Endothelial cell of umbilical vein (primary cell): ENCODE measurements at regions not wholly inside any gene's neighbourhood (a gene's known extent, or its start where the extent isn't known, plus 50 kb on each side); places are given as distances from the start of the nearest gene placed in this dataset.

Experiments
- BruUV-seq: library from RNA; stranded (reverse); fragments of 400-500 nt; replicated peaks from 2 replicates; lab custom pipeline; 2021; lab: Mats Ljungman, UMichigan
- CTCF ChIA-PET: fragments of 300-600, 350-600 bp; sonication (Branson Sonifier 250); formaldehyde crosslinking; loops from one replicate; lab custom pipeline; 2021; ENCODE audit warnings: antibody characterized with exemption, inconsistent platforms; lab: Charles Lee
- POLR2A ChIA-PET: fragments of 300-600, 350-600 bp; sonication (Branson Sonifier 250); formaldehyde crosslinking; loops from one replicate; lab custom pipeline; 2021; ENCODE audit warnings: antibody characterized with exemption, inconsistent platforms; lab: Charles Lee
- DNase-seq: peaks from one replicate; pipeline ENCODE4 v3.0.0-alpha.2; 2011; ENCODE audit warnings: low read depth, low spot score
- FAIRE-seq: peaks from 2 replicates; lab custom pipeline; 2011; peaks lifted over from hg19 to GRCh38; lab: Jason Lieb, UNC
- H2AFZ ChIP-seq: 2 replicates; pipeline ENCODE4 v1.6.0; 2012; ENCODE audit warnings: low read depth, low read length, control low read depth, inconsistent platforms
- H3K27ac ChIP-seq: 2 replicates; pipeline ENCODE4 v1.5.1; 2011; ENCODE audit warnings: low read depth, mild to moderate bottlenecking, control low read depth, low read length, moderate library complexity; ENCODE audit not compliant: insufficient read depth
- H3K27me3 ChIP-seq, 2 experiments: 2 replicates each; pipeline versions ENCODE4 v1.6.0 to v1.6.1; 2011; ENCODE audit warnings: low read length in 2 of 2, mixed read lengths in 1 of 2; ENCODE audit not compliant: control insufficient read depth in 2 of 2, insufficient read depth in 2 of 2
- H3K36me3 ChIP-seq, 2 experiments: 2 replicates in 1 of 2; 3 replicates in 1 of 2; pipeline ENCODE4 v1.5.1; 2011; ENCODE audit warnings: low read length in 2 of 2, mild to moderate bottlenecking in 1 of 2, moderate library complexity in 1 of 2; ENCODE audit not compliant: control insufficient read depth in 2 of 2, insufficient read depth in 2 of 2; ENCODE audit errors: extremely low read depth in 1 of 2
- H3K4me1 ChIP-seq: 3 replicates; pipeline ENCODE4 v1.5.1; 2011; ENCODE audit warnings: mild to moderate bottlenecking, low read length; ENCODE audit not compliant: control insufficient read depth, insufficient read depth; ENCODE audit errors: extremely low read depth
- H3K4me2 ChIP-seq: 2 replicates; pipeline ENCODE4 v1.6.1; 2011; ENCODE audit warnings: low read length, control low read depth, mixed read lengths; ENCODE audit not compliant: insufficient read depth
- H3K4me3 ChIP-seq, 3 experiments: fragments of 200-600 bp in 1 of 3; sonication (generic), shearing (Covaris generic) in 1 of 3; replicated peaks in 1 of 3; 2 replicates each; pipeline ENCODE4 v1.5.1; 2011 to 2016; ENCODE audit warnings: control low read depth in 3 of 3, low read length in 3 of 3, mild to moderate bottlenecking in 2 of 3, inconsistent platforms in 1 of 3, low read depth in 1 of 3, moderate library complexity in 1 of 3; ENCODE audit not compliant: insufficient read depth in 1 of 3
- H3K79me2 ChIP-seq: 2 replicates; pipeline ENCODE4 v1.6.0; 2012; ENCODE audit warnings: low read length, inconsistent platforms; ENCODE audit not compliant: control insufficient read depth, insufficient read depth
- H3K9ac ChIP-seq: replicated peaks from 2 replicates; pipeline ENCODE3; 2011; ENCODE audit warnings: low read length, control low read depth; ENCODE audit not compliant: insufficient read depth; ENCODE audit errors: extremely low read depth
- H3K9me1 ChIP-seq: replicated peaks from 3 replicates; pipeline ENCODE4 v1.6.0; 2011; ENCODE audit warnings: mild to moderate bottlenecking, low read length; ENCODE audit not compliant: control insufficient read depth, insufficient read depth; ENCODE audit errors: extremely low read depth
- H3K9me3 ChIP-seq: replicated peaks from 2 replicates; pipeline ENCODE4 v1.5.1; 2012; ENCODE audit warnings: low read length, inconsistent platforms; ENCODE audit not compliant: control insufficient read depth, insufficient read depth
- H4K20me1 ChIP-seq: replicated peaks from 2 replicates; pipeline ENCODE3; 2011; ENCODE audit warnings: mild to moderate bottlenecking, low read length; ENCODE audit not compliant: control insufficient read depth, insufficient read depth; ENCODE audit errors: extremely low read depth
- EZH2 ChIP-seq: IDR thresholded peaks from 2 replicates; pipeline ENCODE4 v1.6.1; 2012; ENCODE audit warnings: borderline replicate concordance, low read depth, mild to moderate bottlenecking, moderate library complexity, low read length, inconsistent platforms; ENCODE audit not compliant: severe bottlenecking
- FOS ChIP-seq: IDR thresholded peaks from 2 replicates; pipeline ENCODE4 v1.6.1; 2011; ENCODE audit warnings: mild to moderate bottlenecking, low read length, moderate library complexity, borderline replicate concordance; ENCODE audit not compliant: insufficient read depth
- GATA2 ChIP-seq: IDR thresholded peaks from 2 replicates; pipeline ENCODE4 v1.7.0; 2011; ENCODE audit warnings: low read depth, mild to moderate bottlenecking, moderate library complexity, mixed read lengths, low read length; ENCODE audit not compliant: insufficient read length, insufficient read depth
- JUN ChIP-seq: IDR thresholded peaks from 2 replicates; pipeline ENCODE4 v1.6.1; 2011; ENCODE audit warnings: borderline replicate concordance, low read depth; ENCODE audit not compliant: insufficient read length, insufficient read depth
- MYC ChIP-seq: IDR thresholded peaks from one replicate; pipeline ENCODE4 v1.6.1; 2011; ENCODE audit warnings: mild to moderate bottlenecking, low read depth, low read length
- POLR2A ChIP-seq: IDR thresholded peaks from 2 replicates; pipeline ENCODE4 v1.6.1; 2012; ENCODE audit warnings: low read depth, mild to moderate bottlenecking, control low read depth, low read length
- POLR2AphosphoS5 ChIP-seq: IDR thresholded peaks from 2 replicates; pipeline ENCODE4 v1.6.1; 2012; ENCODE audit warnings: low read depth, mild to moderate bottlenecking, control low read depth, low read length, moderate library complexity; ENCODE audit not compliant: insufficient read depth
- dilution Hi-C: fragments of 300-500 bp; cut with MboI; formaldehyde crosslinking; loops from one replicate; pipeline ENCODE4 v1.15.0; 2019; ENCODE audit warnings: low sequenced_read_pairs; ENCODE audit not compliant: extremely low pct_ligation_motif_present
- intact Hi-C: fragments of 100-400 bp; cut with micrococcal nuclease; formaldehyde crosslinking; loops from one replicate; pipeline ENCODE4 v1.10.0; 2022
- TF ChIP-seq, protein P1 (sequence below): IDR thresholded peaks from 2 replicates; pipeline ENCODE4 v1.6.1; 2011; ENCODE audit not compliant: insufficient read depth, insufficient read length
- TF ChIP-seq, protein P2 (sequence below), 2 donors: IDR thresholded peaks; 1 replicate in 1 of 2; 2 replicates in 1 of 2; pipeline ENCODE4 v1.5.1; 2011; ENCODE audit warnings: low read length in 2 of 2, mild to moderate bottlenecking in 2 of 2, moderate library complexity in 2 of 2, control low read depth in 1 of 2, inconsistent platforms in 1 of 2, low read depth in 1 of 2; ENCODE audit not compliant: insufficient read depth in 1 of 2; ENCODE audit errors: extremely low read depth in 1 of 2

DNA sequence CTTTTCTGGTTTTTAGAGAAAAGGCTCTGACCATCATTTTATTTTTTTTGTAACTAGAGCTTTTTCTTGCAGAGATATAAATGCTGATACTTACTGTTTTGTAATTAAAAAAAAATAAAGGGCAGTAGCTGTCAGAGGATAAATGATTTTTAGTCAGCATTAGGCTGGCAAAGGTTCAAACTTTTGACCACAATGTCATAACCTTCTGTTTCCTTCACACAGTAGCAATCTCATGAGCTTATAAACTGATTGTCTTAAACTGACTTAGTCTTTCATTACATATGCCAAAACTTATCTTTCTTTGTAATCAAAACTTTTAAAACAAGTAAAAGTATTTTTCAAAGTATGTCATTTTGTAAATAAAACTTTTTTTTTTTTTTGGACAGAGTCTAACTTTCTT is 841.9 kb downstream of the OTOL1 start:
- intact Hi-C loops: no loop called here
- FAIRE-seq: no peak
- DNase-seq: no peak
- ChIA-PET POLR2A (no interaction called here), CTCF (no interaction called here)
- Histone ChIP-seq H3K4me3 (no peak overlapping the region), H3K36me3 (no peaks in the 10 kb centered on the region), H3K9me3 (peaks cover 2% of the 10 kb centered on the region), H3K9ac (no peak overlapping the region), H3K4me1 (no peaks in the 10 kb centered on the region), H3K79me2 (no peaks in the 10 kb centered on the region), H2AFZ (no peak overlapping the region), H3K4me2 (no peak overlapping the region), H3K9me1 (no peaks in the 10 kb centered on the region), H3K27ac (no peak overlapping the region), H4K20me1 (no peaks in the 10 kb centered on the region), H3K27me3 (no peaks in the 10 kb centered on the region)
- no peak for TF ChIP-seq POLR2AphosphoS5
- no peak for TF ChIP-seq POLR2A
- no peak for TF ChIP-seq JUN
- TF ChIP-seq EZH2: no peak
- no peak for TF ChIP-seq GATA2
- TF ChIP-seq FOS: no peak
- TF ChIP-seq, protein P1, sequence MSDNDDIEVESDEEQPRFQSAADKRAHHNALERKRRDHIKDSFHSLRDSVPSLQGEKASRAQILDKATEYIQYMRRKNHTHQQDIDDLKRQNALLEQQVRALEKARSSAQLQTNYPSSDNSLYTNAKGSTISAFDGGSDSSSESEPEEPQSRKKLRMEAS: no peak
- TF ChIP-seq, protein P2, sequence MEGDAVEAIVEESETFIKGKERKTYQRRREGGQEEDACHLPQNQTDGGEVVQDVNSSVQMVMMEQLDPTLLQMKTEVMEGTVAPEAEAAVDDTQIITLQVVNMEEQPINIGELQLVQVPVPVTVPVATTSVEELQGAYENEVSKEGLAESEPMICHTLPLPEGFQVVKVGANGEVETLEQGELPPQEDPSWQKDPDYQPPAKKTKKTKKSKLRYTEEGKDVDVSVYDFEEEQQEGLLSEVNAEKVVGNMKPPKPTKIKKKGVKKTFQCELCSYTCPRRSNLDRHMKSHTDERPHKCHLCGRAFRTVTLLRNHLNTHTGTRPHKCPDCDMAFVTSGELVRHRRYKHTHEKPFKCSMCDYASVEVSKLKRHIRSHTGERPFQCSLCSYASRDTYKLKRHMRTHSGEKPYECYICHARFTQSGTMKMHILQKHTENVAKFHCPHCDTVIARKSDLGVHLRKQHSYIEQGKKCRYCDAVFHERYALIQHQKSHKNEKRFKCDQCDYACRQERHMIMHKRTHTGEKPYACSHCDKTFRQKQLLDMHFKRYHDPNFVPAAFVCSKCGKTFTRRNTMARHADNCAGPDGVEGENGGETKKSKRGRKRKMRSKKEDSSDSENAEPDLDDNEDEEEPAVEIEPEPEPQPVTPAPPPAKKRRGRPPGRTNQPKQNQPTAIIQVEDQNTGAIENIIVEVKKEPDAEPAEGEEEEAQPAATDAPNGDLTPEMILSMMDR (IDR thresholded peaks at IDR 0.05; ENCODE audit: extremely low read depth in 1 of 2, insufficient read depth in 1 of 2, low read depth in 1 of 2, low read length in 2 of 2): no peak
- TF ChIP-seq MYC: no peak
- BruUV-seq: no TSS peak
- dilution Hi-C loops: no loop called here
